ENCODE measurements at regions not wholly inside any gene's neighbourhood (a gene's known extent, or its start where the extent isn't known, plus 50 kb on each side); places are given as distances from the start of the nearest gene placed in this dataset.

DNA sequence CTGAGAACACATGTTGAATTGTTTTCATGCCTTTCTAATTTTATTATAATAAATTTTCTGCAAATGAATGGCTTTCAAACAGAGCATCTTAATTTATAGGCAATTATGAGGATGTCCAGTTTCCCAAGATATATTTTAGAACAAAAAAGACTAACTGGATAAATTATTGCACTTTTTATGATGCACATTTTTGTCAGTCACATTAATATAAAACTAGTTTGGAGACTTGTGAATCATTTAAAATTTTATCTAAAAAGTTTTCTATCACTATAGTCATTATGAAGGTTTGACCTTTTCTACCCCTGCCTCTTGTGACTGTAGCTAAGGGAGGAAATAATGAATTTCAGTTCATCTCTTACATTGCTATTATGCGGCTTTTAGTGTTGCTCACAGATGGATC is 393.8 kb downstream of the TAF11L14 start:
- Mint-ChIP-seq H3K9me3 (peaks cover 15% of the 10 kb centered on the region), H3K27me3 (ENCODE audit: insufficient read depth) (no peaks in the 10 kb centered on the region), H3K36me3 (ENCODE audit: low read depth) (no peaks in the 10 kb centered on the region; the same call in 1 of the 2 replicates), H3K4me1 (ENCODE audit: low read depth) (no peaks in the 10 kb centered on the region), H3K27ac (no peak overlapping the region), H3K4me3 (no peak overlapping the region)
- DNase-seq, result no peak
- TF ChIP-seq CTCF (IDR thresholded peaks at IDR 0.05), result no peak

DNA sequence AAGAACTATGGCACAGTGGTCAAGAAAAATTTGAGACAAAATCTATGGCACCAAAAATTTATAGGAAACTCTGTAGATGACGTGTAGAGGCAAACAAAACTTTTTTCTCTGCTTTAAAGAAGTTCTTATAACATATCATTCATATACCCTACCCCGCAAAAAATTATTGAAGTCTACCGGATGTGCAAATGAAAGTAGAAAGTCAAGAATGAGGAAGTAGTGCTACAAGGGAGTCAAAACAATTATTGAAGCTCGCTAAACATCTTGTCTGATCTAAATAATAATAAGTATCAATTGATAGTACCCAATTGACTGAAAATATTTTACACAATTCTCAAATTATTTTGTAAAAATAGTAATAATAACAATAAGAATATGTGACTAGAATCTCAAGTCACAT is 398.5 kb downstream of the TAF11L14 start:
- TF ChIP-seq CTCF (IDR thresholded peaks at IDR 0.05), result no peak
- Mint-ChIP-seq H3K27ac (no peak overlapping the region), H3K36me3 (ENCODE audit: low read depth) (no peaks in the 10 kb centered on the region; the same call in 1 of the 2 replicates), H3K9me3 (peaks cover 17% of the 10 kb centered on the region), H3K4me3 (no peak overlapping the region), H3K4me1 (ENCODE audit: low read depth) (no peaks in the 10 kb centered on the region), H3K27me3 (ENCODE audit: insufficient read depth) (no peaks in the 10 kb centered on the region)
- no peak for DNase-seq

GRCh38 chr5:18036531-18036930 is 402.3 kb downstream of the TAF11L14 start:
- H3K9me3 Mint-ChIP-seq, result peaks cover 14% of the 10 kb centered on the region
- H3K4me3 Mint-ChIP-seq, result no peak overlapping the region
- no peak for TF ChIP-seq CTCF (IDR thresholded peaks at IDR 0.05)
- no peak for DNase-seq
- H3K36me3 Mint-ChIP-seq (ENCODE audit: low read depth), result no peaks in the 10 kb centered on the region; the same call in 1 of the 2 replicates
- no peaks in the 10 kb centered on the region for H3K4me1 Mint-ChIP-seq (ENCODE audit: low read depth)
- no peaks in the 10 kb centered on the region for H3K27me3 Mint-ChIP-seq (ENCODE audit: insufficient read depth)
- H3K27ac Mint-ChIP-seq, result no peak overlapping the region

- Mint-ChIP-seq H3K27me3 (ENCODE audit: insufficient read depth) (no peaks in the 10 kb centered on the region), H3K27ac (no peak overlapping the region), H3K36me3 (ENCODE audit: low read depth) (no peaks in the 10 kb centered on the region), H3K4me1 (ENCODE audit: low read depth) (no peaks in the 10 kb centered on the region), H3K4me3 (no peak overlapping the region), H3K9me3 (peaks cover 9% of the 10 kb centered on the region)
- no peak for DNase-seq
- TF ChIP-seq CTCF (IDR thresholded peaks at IDR 0.05), result no peak
These were observed 403.5 kb downstream of the TAF11L14 start for GRCh38 chr5:18037718-18038117.

DNA sequence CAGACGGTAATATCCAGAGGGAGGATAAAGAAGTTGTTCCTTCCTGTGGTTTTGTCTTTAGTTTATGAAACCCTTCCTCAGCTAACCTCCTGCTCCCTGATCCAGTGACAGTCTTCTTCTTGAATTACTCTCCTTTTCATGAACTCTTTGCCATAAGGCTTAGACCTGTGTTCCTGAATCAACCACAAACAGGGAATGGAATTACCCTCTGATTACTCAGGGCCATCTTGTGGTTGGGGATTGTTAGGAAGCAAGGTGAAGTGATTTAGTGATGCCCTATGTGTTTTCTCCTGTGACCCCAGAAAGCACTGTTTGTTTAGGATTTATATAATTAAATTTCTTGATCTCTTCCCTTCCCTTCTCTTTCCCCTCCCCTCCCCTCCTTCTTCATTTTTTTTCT is 409.1 kb downstream of the TAF11L14 start:
- Mint-ChIP-seq H3K4me1 (ENCODE audit: low read depth) (no peaks in the 10 kb centered on the region), H3K27me3 (ENCODE audit: insufficient read depth) (no peaks in the 10 kb centered on the region)
- DNase-seq, result no peak

More for the DNA sequence above, 409.1 kb downstream of the TAF11L14 start:
- no peaks in the 10 kb centered on the region for H3K9me3 Mint-ChIP-seq
- no peak for TF ChIP-seq CTCF (IDR thresholded peaks at IDR 0.05)
- H3K27ac Mint-ChIP-seq, result no peak overlapping the region
- no peaks in the 10 kb centered on the region for H3K36me3 Mint-ChIP-seq (ENCODE audit: low read depth)
- H3K4me3 Mint-ChIP-seq, result no peak overlapping the region
